GM12878 (cell line): ENCODE measurements at regions not wholly inside any gene's neighbourhood (a gene's known extent, or its start where the extent isn't known, plus 50 kb on each side); places are given as distances from the start of the nearest gene placed in this dataset.

ENCODE experiments used
- ATAC-seq: fragments of 200-7000 bp; cut with Tn5 transposase; 3 replicates; pipeline ENCODE4 v1.9.1; 2020; ENCODE audit warnings: mild to moderate bottlenecking, moderate library complexity
- BruUV-seq: library from RNA; stranded (reverse); fragments of 400-500 nt; replicated peaks from 2 replicates; lab custom pipeline; 2021; lab: Mats Ljungman, UMichigan
- CTCF ChIA-PET: fragments of 300-600 bp; sonication (Branson Sonifier 250); formaldehyde crosslinking; extraction: SDS; loops from one replicate; lab custom pipeline; 2021; ENCODE audit warnings: inconsistent platforms; lab: Yijun Ruan, JAX
- POLR2A ChIA-PET: fragments of 350-600 bp; formaldehyde crosslinking; extraction: SDS; loops from one replicate; lab custom pipeline; 2021; ENCODE audit warnings: inconsistent platforms; lab: Charles Lee
- RAD21 ChIA-PET: fragments of 300-600 bp; sonication (Branson Sonifier 250); formaldehyde crosslinking; loops from one replicate; lab custom pipeline; 2023; ENCODE audit warnings: antibody characterized with exemption; ENCODE audit not compliant: unreplicated experiment; lab: Charles Lee
- SMC1A ChIA-PET: fragments of 300-600 bp; sonication (Branson Sonifier 250); formaldehyde crosslinking; loops from one replicate; lab custom pipeline; 2023; ENCODE audit not compliant: unreplicated experiment, uncharacterized antibody; lab: Charles Lee
- DNase-seq: peaks from one replicate; pipeline ENCODE4 v3.0.0-alpha.2; 2011; ENCODE audit warnings: low read depth, low spot score
- FAIRE-seq: peaks from 3 replicates; lab custom pipeline; 2011; peaks lifted over from hg19 to GRCh38; lab: Jason Lieb, UNC
- H2AFZ ChIP-seq: 2 replicates; pipeline ENCODE4 v1.6.0; 2011; ENCODE audit warnings: low read depth, low read length, control low read depth; ENCODE audit not compliant: control insufficient read depth
- H3K27ac ChIP-seq: 2 replicates; pipeline ENCODE4 v1.5.1; 2011; ENCODE audit warnings: control low read depth; ENCODE audit not compliant: control insufficient read depth, insufficient read depth
- H3K27me3 ChIP-seq, 2 experiments: replicated peaks in 1 of 2; 2 replicates each; pipeline versions ENCODE4 v1.6.0 to v1.6.1; 2011; ENCODE audit warnings: low read length in 1 of 2; ENCODE audit not compliant: control insufficient read depth in 2 of 2, insufficient read depth in 2 of 2
- H3K36me3 ChIP-seq, 2 experiments: 2 replicates each; pipeline ENCODE4 v1.5.1; 2011; ENCODE audit warnings: low read length in 1 of 2; ENCODE audit not compliant: control insufficient read depth in 2 of 2, insufficient read depth in 2 of 2
- H3K4me1 ChIP-seq: 2 replicates; pipeline ENCODE4 v1.6.1; 2011; ENCODE audit warnings: mild to moderate bottlenecking, low read length, moderate library complexity, mixed read lengths; ENCODE audit not compliant: control insufficient read depth, insufficient read depth
- H3K4me2 ChIP-seq: 2 replicates; pipeline ENCODE4 v1.6.0; 2011; ENCODE audit warnings: control low read depth; ENCODE audit not compliant: control insufficient read depth, insufficient read depth
- H3K4me3 ChIP-seq: fragments of 200-600 bp; sonication (generic); 2 replicates; pipeline ENCODE4 v1.5.1; 2016
- H3K79me2 ChIP-seq: 2 replicates; pipeline ENCODE4 v1.6.0; 2011; ENCODE audit warnings: low read length; ENCODE audit not compliant: control insufficient read depth, insufficient read depth
- H3K9ac ChIP-seq: 2 replicates; pipeline ENCODE4 v1.8.0; 2011; ENCODE audit warnings: low read length, control low read depth, mixed read lengths; ENCODE audit not compliant: control insufficient read depth, insufficient read depth
- H3K9me3 ChIP-seq: replicated peaks from 3 replicates; pipeline ENCODE4 v1.5.1; 2011; ENCODE audit warnings: mild to moderate bottlenecking, low read length; ENCODE audit not compliant: control insufficient read depth, insufficient read depth
- H4K20me1 ChIP-seq: 2 replicates; pipeline ENCODE4 v1.6.0; 2011; ENCODE audit not compliant: control insufficient read depth, insufficient read depth
- BCL11A ChIP-seq: IDR thresholded peaks from 2 replicates; pipeline ENCODE4 v1.6.1; 2011; ENCODE audit warnings: low read depth, low read length
- ETV6 ChIP-seq, 2 experiments: fragments of 450-650 bp in 1 of 2; IDR thresholded peaks in 1 of 2; conservative IDR thresholded peaks in 1 of 2; 2 replicates each; pipeline ENCODE4 v1.6.1; 2014; ENCODE audit warnings: antibody characterized with exemption in 1 of 2, borderline replicate concordance in 1 of 2, low read depth in 1 of 2, mild to moderate bottlenecking in 1 of 2, moderate library complexity in 1 of 2
- FOXK2 ChIP-seq: fragments of 450-650 bp; IDR thresholded peaks from 2 replicates; pipeline ENCODE4 v1.6.1; 2017; ENCODE audit warnings: mild to moderate bottlenecking, moderate library complexity
- HDAC6 ChIP-seq: fragments of 200-600 bp; sonication (generic); IDR thresholded peaks from one replicate; pipeline ENCODE4 v1.8.0; 2017; ENCODE audit warnings: antibody characterized with exemption; ENCODE audit not compliant: unreplicated experiment
- IRF3 ChIP-seq: fragments of 450-650 bp; IDR thresholded peaks from 2 replicates; pipeline ENCODE4 v1.6.1; 2014; ENCODE audit warnings: mild to moderate bottlenecking
- JUND ChIP-seq: IDR thresholded peaks from 2 replicates; pipeline ENCODE4 v1.6.1; 2012; ENCODE audit warnings: low read depth, mild to moderate bottlenecking, low read length, improper control_type of control experiment, moderate library complexity
- MYB ChIP-seq: fragments of 150-350 bp; IDR thresholded peaks from 2 replicates; pipeline ENCODE4 v1.6.1; 2014; ENCODE audit warnings: mild to moderate bottlenecking, low read depth, low read length, borderline replicate concordance
- NFXL1 ChIP-seq: fragments of 450-650 bp; IDR thresholded peaks from 2 replicates; pipeline ENCODE4 v1.6.1; 2017; ENCODE audit warnings: antibody characterized with exemption, mild to moderate bottlenecking, borderline replicate concordance
- NFYB ChIP-seq: IDR thresholded peaks from 2 replicates; pipeline ENCODE4 v1.6.1; 2011; ENCODE audit warnings: low read depth, mild to moderate bottlenecking, low read length, improper control_type of control experiment, moderate library complexity; ENCODE audit not compliant: insufficient read depth
- RAD21 ChIP-seq: IDR thresholded peaks from 2 replicates; pipeline ENCODE4 v1.6.1; 2011; ENCODE audit warnings: mild to moderate bottlenecking, low read depth, low read length, moderate library complexity; ENCODE audit not compliant: insufficient read depth
- SIN3A ChIP-seq: IDR thresholded peaks from 2 replicates; pipeline ENCODE4 v1.6.1; 2012; ENCODE audit warnings: low read depth, low read length, improper control_type of control experiment
- SIX5 ChIP-seq: IDR thresholded peaks from 2 replicates; pipeline ENCODE4 v1.6.1; 2011; ENCODE audit warnings: mild to moderate bottlenecking, low read depth, low read length, moderate library complexity; ENCODE audit not compliant: severe bottlenecking
- STAT1 ChIP-seq: fragments of 450-650 bp; conservative IDR thresholded peaks from 2 replicates; pipeline ENCODE4 v1.6.1; 2014; ENCODE audit warnings: antibody characterized with exemption, mild to moderate bottlenecking
- TAF1 ChIP-seq: IDR thresholded peaks from 2 replicates; pipeline ENCODE4 v1.6.1; 2011; ENCODE audit warnings: mild to moderate bottlenecking, low read depth, low read length, borderline replicate concordance
- USF2 ChIP-seq: IDR thresholded peaks from 2 replicates; pipeline ENCODE4 v1.6.1; 2011; ENCODE audit warnings: low read depth, low read length, improper control_type of control experiment, borderline replicate concordance
- ZNF217 ChIP-seq: fragments of 450-650 bp; IDR thresholded peaks from 2 replicates; pipeline ENCODE4 v1.6.1; 2017; ENCODE audit warnings: antibody characterized with exemption, mild to moderate bottlenecking
- ZNF274 ChIP-seq: IDR thresholded peaks from one replicate; pipeline ENCODE4 v1.8.0; 2011; ENCODE audit not compliant: insufficient read length, insufficient read depth
- ZNF622 ChIP-seq: fragments of 450-650 bp; IDR thresholded peaks from 2 replicates; pipeline ENCODE4 v1.6.1; 2017; ENCODE audit warnings: mild to moderate bottlenecking, inconsistent platforms
- WGBS: methylation state at CpG from one replicate; pipeline ENCODE4 v1.1.6; 2016; ENCODE audit warnings: low lambda C conversion rate; ENCODE audit not compliant: insufficient replicate concordance, insufficient coverage; ENCODE audit errors: missing lambda C conversion rate; 5-methylcytosine and 5-hydroxymethylcytosine counted together
- in situ Hi-C: fragments of 300-500 bp; cut with MboI; formaldehyde crosslinking; loops from 9 replicates; pipeline ENCODE4 v1.14.3; 2018; ENCODE audit warnings: mixed read lengths
- intact Hi-C: fragments of 100-400 bp; cut with micrococcal nuclease; formaldehyde crosslinking; loops from one replicate; pipeline ENCODE4 v1.14.2; 2022; ENCODE audit not compliant: unreplicated experiment
- TF ChIP-seq, protein P1 (sequence below): IDR thresholded peaks from 2 replicates; pipeline ENCODE4 v1.6.1; 2011; ENCODE audit warnings: low read depth, mild to moderate bottlenecking, low read length, moderate library complexity, borderline replicate concordance; ENCODE audit errors: extremely low read depth

GRCh38 chr10:114729103-114729659 lies 71.1 kb upstream of the ABLIM1 start:
- POLR2A ChIA-PET = no interaction called here
- ATAC-seq = no peak
- Histone ChIP-seq H3K79me2 (no peaks in the 10 kb centered on the region), H3K27me3 (no peaks in the 10 kb centered on the region; a peak in 1 of 4 replicates), H4K20me1 (no peaks in the 10 kb centered on the region), H3K27ac (no peak overlapping the region), H2AFZ (no peak overlapping the region), H3K9me3 (no peaks in the 10 kb centered on the region), H3K4me2 (no peak overlapping the region), H3K4me3 (no peak overlapping the region), H3K36me3 (no peaks in the 10 kb centered on the region), H3K4me1 (no peaks in the 10 kb centered on the region), H3K9ac (no peak overlapping the region)
- no TSS peak for BruUV-seq
- 23% methylated on average over 3 of the region's 3 CpGs for WGBS
- CTCF ChIA-PET = no interaction called here
- TF ChIP-seq NFXL1 (no peak), ZNF274 (no peak), FOXK2 (no peak), IRF3 (no peak), MYB (no peak), ZNF622 (no peak), TAF1 (no peak), HDAC6 (no peak), BCL11A (no peak), ETV6 (conservative IDR thresholded peaks at IDR 0.05 in 1 of 2, IDR thresholded peaks at IDR 0.05 in 1 of 2; ENCODE audit: borderline replicate concordance in 1 of 2, low read depth in 1 of 2) (no peak), USF2 (no peak), ZNF217 (no peak), SIX5 (no peak), NFYB (no peak), RAD21 (no peak), STAT1 (no peak), SIN3A (no peak), JUND (no peak)
- TF ChIP-seq, protein P1, sequence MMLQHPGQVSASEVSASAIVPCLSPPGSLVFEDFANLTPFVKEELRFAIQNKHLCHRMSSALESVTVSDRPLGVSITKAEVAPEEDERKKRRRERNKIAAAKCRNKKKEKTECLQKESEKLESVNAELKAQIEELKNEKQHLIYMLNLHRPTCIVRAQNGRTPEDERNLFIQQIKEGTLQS = no peak
- DNase-seq = no peak
- RAD21 ChIA-PET = interaction anchor here (0.6 kb wide), 1 partner anchor 172 kb away, joined by 3 read pairs; no protein-coding TSS in a partner anchor
- in situ Hi-C loops (no loop called here), intact Hi-C loops (no loop called here)
- SMC1A ChIA-PET = no interaction called here
- FAIRE-seq = no peak
